Stimulated activated CD4-positive, alpha-beta T cell treated with anti-CD3 and anti-CD28 coated beads, TNF-alpha, amount 100 ng/mL, for 24 hours (primary cell): ENCODE measurements at regions not wholly inside any gene's neighbourhood (a gene's known extent, or its start where the extent isn't known, plus 50 kb on each side); places are given as distances from the start of the nearest gene placed in this dataset.
"Not testable (repeated sequence)": the region's sequence is repeated elsewhere in the genome, so short reads cannot be mapped to it uniquely, and the experiment has no call there.

Experiments
- DNase-seq, 3 experiments: peaks; one replicate each; pipeline ENCODE4 v3.0.0-alpha.2; 2020; ENCODE audit warnings: low read depth in 3 of 3

DNA sequence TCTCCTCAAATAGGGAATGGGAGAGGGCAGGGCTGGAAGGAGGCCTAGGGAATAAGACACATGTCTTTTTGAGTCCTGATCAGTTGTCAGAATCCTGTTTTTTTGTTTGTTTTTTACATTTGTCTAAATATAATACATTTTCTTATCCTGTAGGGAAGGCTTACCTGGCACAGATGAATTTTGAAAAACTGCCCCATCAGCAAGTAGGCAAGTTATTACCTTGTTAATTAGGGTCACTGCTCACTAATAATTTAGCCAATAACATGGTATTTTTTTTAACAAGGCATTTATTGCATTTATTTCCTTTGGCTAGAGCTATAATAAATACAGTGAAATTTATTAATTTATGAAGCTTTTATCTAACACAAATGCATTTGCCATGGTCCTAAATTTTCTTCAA, 423.2 kb upstream of the ONECUT1 start:
- no peak for DNase-seq

DNA sequence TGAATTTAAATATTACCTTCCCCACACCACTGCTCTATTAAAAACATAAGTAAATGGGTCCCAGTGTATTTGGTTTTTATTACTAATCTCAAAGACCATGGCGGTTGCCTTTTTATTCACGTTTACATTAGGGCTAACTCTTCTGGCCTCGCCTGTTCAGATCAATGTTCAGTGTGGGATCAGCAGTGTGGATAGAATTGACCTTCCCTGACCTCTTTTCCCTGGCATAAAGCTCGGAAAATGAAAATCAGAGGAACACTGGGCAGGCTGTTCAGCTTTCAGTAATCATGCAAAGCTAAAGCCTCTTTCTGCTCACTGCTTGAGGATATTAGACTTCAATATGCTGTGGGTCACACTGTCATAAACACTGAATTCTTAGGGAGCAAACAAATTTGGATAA, 422.6 kb upstream of the ONECUT1 start:
- DNase-seq, result no peak

DNA sequence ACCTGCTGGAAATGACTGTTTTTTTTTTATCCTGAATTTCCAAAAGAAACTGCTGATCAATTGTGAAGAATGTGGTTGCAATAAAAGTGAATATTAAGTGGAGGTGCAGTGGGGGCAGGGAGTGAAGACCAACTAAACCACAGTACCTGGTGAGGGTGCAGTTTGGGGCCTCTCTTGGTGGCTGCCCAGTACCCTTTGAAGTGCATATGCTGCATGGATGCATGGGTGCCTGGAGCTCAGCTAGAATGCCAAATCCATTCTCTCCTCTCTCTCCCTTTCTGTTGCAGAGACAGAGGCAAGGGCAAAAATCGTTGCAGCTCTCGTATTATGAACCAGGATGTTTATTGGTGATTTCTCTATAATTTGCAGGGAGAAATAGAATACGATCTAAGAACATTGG, 420.5 kb upstream of the ONECUT1 start:
- DNase-seq, result no peak

DNA sequence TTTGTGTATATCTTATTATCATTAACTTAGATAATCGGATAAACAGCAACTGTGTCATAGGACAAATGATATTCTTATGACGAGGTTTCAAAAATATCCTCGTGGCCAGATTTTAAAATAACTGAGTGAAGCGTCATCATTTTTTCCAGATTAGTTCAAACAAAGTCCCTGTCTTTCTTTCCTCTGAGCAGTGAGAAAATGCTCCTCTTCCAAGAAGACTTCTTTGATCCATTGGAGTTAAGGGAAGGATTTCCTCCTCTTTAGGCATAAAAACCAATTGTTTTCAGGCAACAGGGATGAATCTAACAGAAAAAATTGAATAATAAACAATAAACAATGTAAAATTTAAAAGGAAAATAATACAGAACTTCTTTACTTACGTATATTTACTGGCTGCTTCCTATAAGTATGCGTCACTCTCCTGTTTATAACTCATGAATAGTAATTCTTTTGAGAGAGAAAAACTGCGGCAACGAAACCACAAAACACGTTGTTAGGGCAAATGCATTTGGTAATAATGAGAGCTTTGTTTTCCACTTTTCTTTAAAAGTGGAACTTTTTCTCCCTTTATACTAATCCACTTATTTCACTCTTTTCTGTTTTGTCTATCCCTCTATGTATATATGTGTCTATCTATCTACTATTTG, 419.4 kb upstream of the ONECUT1 start:
- no peak for DNase-seq

DNA sequence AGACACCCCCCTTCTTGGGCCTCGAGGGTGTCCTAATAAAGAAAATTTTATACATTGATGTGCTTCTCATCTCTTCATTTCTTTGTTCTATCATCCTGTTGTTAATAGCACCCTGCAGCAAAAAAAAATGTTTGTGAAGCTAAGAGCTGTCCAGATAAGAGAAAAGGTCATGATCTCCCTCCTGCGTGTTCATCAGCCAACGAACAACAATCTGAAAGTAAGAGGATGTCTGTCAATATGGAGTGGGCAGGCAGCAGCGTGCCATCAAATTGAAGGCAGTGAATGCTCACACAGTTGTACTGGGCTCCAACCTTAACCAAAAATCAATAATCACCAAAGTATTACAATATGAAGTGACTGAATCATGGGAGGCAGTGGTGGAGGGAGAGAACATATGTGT, 418.6 kb upstream of the ONECUT1 start:
- DNase-seq, result no peak

DNA sequence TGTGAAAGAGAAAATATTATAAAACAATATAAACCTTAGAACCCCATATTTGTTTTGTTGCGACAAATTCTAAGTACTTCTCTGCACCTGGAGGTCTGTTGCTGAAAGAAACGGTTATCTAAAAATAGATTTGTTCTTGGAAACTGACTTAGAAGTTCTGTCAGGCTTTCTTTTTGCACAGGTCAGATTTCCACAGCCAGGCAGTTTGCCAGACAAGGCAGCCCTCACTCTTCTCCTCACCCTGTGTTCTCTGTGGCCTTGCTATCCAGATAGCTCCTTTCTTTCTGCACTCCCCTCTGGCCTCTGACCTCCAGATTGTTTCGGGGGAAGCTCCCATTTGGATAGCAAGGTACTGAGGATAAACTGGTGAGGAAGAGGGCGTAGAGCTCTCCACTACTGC, 413.3 kb upstream of the ONECUT1 start:
- DNase-seq, result no peak

GRCh38 chr15:53202876-53203275, 412.7 kb upstream of the ONECUT1 start:
- no peak for DNase-seq

- DNase-seq, result peak in 2 of 3 experiments; percentile 3 to 43
Observed at GRCh38 chr15:53197426-53197839, 407.3 kb upstream of the ONECUT1 start.

DNA sequence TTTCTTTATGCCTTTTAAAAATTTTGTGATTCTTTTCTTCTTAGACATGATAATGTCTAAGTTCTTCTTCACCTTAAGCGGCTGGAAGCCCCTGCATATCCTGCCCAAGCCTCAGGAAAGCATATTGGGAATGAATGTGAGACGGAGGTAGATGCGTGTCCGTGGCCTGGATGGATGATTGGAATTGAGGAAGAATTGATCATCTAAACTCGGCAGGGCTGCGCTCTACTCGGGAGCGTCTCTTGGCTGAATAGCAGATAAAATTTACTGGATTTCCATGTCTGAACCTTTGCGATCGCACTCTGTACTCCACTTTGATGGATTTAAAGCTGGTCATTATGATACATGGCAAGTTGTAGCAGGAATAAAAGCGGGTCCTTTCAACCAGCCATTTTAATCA, 406.7 kb upstream of the ONECUT1 start:
- DNase-seq, result no peak

DNA sequence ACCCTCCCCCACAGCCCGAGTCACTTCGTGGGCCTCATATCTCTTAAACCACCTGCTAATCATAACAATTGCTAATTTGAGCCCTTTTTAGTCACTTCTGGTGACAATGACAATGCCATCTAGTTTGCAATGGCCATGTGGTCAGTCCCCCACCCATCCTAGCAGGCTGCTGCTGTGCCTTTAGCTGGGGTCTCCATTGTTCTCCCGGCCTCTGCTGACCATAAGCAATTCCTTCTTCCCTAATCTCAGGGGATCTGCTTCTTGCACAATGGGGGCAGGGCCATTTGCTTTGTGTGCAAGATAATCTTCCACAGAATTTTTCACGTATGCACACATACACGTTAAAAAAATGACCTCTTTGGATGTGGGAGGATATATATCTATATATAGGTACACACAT, 406.1 kb upstream of the ONECUT1 start:
- no peak for DNase-seq

DNA sequence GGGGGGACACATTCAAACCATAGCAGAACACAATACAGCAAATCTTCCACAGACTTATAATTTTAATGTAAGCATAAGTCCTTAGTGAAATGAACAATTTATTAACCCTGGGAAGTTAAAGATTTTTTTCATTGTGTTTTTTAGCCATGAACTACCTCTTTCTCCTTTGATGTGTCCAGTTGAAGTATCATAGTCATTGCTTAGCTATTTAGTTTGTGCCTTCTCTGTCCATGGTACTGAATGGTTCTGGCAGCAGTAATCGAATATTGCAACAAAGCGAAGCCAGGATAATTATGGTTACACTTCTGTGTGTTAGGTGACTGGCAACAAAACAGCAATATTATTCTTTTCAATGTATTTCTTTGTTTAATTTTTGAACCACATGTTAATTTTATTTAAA, 403.0 kb upstream of the ONECUT1 start:
- DNase-seq, result no peak

- no peak for DNase-seq
Observed at GRCh38 chr15:53189860-53190259, 399.7 kb upstream of the ONECUT1 start.

DNA sequence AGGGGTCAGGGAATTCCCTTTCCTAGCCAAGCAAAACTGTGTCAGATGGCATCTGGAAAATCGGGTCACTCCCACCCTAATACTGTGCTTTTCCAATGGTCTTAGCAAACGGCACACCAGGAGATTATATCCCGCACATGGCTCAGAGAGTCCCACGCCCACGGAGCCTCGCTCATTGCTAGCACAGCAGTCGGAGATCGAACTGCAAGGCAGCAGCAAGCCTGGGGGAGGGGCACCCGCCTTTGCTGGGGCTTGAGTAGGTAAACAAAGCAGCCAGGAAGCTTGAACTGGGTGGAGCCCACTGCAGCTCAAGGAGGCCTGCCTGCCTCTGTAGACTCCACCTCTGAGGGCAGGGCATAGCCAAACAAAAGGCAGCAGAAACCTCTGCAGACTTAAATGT, 393.3 kb upstream of the ONECUT1 start:
- DNase-seq, result not testable (repeated sequence)

GRCh38 chr15:53171571-53171970, 381.4 kb upstream of the ONECUT1 start:
- DNase-seq, result no peak

DNA sequence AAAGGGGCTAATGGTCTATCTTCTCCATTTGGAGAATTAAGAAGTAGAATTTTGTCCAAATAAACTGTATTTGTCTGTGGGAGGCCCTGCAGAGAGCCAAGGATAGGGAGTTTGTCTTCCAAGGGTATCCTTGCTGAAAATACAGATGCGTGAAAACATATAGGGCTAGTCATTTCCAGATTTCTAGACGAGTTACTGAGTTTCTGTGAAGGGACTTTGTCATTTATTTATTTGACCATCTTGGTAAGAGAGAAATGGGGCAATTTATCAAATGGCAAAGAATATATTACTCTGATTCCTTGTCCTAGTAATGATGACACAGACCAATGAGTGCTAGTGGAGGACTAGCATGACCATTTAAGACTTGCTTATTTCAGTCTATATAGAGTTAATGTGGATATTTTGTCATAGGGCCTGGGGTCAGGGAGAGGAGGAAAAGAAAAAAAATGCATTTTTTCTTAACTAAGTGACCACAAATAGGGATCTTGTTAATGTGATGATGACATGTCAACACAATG, 376.6 kb upstream of the ONECUT1 start:
- no peak for DNase-seq

GRCh38 chr15:53165988-53166683, 376.0 kb upstream of the ONECUT1 start:
- no peak for DNase-seq

DNA sequence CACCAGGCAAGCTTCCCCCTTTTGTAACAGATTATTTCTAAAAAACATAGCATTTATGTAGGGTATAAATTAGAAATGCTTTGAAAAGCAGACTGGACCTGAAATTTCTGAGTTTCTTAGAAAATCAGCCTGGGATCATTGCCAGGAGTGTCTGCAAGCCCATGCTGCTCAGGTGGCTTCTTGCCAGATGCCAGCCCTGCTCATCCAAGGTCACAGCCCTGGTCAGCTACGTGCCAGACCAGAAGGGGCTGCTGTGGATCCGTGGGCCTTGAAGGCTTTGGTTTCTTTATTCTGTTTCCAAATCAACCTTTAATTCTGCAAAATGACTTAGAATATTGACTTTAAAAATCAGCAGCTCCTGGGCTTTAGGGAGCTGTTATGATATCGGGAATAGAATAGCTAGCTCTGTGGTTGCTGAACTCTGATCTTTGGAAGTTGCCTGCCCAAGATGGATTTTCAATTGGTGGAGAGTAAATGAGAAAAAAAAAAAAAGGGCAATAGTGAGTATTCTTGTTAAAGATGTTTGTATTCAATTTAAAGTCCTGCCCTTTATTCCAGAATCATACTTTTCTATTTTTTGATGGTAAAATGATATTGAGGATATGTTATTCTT, 370.1 kb upstream of the ONECUT1 start:
- DNase-seq, result no peak

GRCh38 chr15:53159458-53159857, 369.3 kb upstream of the ONECUT1 start:
- no peak for DNase-seq

- DNase-seq, result no peak
Observed at GRCh38 chr15:53158995-53159394, 368.9 kb upstream of the ONECUT1 start.

GRCh38 chr15:53133255-53133850, 343.2 kb upstream of the ONECUT1 start:
- DNase-seq, result no peak

GRCh38 chr15:53130943-53131342, 340.8 kb upstream of the ONECUT1 start:
- DNase-seq, result no peak

DNA sequence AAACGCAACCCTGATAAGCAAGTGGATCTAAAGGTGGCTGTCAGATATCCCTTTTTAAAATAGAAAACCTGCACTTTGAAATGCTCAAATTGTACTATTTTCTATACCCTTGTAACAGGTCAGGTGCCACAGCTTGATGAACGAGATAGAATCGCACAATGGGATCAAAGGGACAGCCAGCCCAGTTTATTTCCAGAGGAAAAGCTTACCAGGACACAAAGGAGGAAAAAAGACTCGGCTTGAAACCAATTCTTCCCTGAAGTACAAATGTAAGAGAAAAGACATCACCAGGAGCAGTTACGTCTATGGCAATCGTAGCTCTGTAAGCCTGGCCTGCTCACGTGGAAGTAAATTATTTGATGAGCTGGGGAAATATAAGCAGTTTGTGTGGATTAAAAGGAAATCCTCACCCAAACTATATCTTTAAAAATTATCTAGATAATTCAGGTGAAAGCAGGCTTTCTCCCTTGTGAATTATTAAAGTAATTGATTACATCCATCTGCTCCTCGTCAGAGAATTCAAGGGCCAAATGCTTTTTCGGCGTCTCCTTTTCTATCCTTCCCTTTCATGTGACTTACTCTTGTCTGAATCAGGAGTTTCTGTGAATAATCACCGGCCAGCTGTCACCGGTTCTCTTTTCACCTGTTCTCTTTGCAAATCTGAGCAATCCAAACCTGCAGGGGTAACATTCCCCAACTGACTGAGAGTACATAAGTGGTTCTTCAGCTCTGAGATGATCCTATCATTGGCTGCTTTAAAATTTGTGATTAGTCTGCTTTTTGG, 339.2 kb upstream of the ONECUT1 start:
- no peak for DNase-seq
